GM12873 (cell line): ENCODE measurements at regions not wholly inside any gene's neighbourhood (a gene's known extent, or its start where the extent isn't known, plus 50 kb on each side); places are given as distances from the start of the nearest gene placed in this dataset.

Experiments
- TF ChIP-seq, protein P1 (sequence below): IDR thresholded peaks from 2 replicates; pipeline ENCODE4 v1.5.1; 2012; ENCODE audit warnings: low read depth, mild to moderate bottlenecking, moderate library complexity, low read length, control low read depth; ENCODE audit not compliant: insufficient read depth; ENCODE audit errors: missing control alignments

DNA sequence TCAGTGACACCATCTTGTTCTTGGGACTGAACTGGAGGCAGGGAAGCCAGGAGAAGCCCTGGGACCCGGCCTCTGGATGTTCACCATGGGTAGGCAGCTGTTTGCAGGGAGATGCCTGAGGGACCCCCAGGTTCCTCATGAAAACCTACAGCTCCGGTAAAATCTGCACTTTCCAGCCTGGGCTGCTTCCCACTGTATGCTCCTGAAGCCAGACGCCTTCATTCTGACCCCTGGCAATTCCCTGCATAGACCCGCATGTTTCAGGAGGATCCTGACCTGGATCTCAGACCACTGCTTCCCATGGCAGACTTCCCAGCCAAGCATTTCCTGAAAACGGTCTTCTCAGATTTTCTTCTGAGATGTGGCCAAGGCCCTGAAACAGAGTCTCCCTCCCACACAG lies 306.7 kb downstream of the PREX1 start:
- TF ChIP-seq, protein P1, sequence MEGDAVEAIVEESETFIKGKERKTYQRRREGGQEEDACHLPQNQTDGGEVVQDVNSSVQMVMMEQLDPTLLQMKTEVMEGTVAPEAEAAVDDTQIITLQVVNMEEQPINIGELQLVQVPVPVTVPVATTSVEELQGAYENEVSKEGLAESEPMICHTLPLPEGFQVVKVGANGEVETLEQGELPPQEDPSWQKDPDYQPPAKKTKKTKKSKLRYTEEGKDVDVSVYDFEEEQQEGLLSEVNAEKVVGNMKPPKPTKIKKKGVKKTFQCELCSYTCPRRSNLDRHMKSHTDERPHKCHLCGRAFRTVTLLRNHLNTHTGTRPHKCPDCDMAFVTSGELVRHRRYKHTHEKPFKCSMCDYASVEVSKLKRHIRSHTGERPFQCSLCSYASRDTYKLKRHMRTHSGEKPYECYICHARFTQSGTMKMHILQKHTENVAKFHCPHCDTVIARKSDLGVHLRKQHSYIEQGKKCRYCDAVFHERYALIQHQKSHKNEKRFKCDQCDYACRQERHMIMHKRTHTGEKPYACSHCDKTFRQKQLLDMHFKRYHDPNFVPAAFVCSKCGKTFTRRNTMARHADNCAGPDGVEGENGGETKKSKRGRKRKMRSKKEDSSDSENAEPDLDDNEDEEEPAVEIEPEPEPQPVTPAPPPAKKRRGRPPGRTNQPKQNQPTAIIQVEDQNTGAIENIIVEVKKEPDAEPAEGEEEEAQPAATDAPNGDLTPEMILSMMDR: no peak

DNA sequence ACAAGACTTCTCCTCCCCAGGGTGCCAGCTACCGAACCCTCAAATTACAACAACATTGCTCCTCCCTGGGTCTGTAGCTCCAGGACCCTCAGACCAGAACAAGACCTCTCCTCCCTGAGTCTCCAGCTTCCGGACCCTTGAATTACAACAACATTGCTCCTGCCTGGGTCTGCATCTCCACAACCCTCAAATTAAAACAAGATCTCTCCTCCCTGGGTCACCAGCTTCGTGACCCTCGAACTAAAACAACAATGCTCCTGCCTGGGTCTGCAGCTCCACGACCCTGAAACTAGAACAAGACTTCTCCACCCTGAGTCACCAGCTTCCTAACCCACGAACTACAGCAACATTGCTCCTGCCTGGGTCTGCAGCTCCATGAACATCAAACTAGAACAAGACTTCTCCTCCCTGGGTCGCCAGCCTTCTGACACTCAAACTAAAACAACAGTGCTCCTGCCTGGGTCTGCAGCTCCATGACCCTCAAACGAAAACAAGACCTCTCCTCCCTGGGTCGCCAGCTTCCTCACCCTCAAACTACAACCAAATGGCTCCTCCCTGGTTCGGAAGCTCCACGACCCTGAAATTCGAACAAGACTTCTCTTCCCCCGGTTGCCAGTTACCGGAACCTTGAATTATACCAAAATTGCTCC lies 324.5 kb downstream of the PREX1 start:
- TF ChIP-seq, protein P1: no peak

DNA sequence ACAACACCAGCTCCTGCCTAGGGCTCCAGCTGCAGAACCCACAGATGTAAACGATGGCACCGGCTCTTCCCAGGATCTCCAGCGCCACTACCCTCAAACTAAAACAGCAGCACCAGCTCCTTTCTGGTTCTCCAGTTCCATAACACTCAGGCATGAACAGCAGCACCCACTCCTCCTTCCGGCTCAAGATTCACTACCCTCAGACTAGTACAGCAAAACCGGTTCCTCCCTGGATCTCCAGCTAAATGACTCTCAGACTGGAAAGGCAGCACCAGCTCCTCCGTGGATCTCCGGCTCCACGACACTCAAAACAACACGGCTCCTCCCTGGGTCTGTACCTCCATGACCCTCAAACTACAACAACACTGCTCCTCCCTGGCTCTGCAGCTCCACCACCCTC lies 325.0 kb downstream of the PREX1 start:
- TF ChIP-seq, protein P1: no peak

DNA sequence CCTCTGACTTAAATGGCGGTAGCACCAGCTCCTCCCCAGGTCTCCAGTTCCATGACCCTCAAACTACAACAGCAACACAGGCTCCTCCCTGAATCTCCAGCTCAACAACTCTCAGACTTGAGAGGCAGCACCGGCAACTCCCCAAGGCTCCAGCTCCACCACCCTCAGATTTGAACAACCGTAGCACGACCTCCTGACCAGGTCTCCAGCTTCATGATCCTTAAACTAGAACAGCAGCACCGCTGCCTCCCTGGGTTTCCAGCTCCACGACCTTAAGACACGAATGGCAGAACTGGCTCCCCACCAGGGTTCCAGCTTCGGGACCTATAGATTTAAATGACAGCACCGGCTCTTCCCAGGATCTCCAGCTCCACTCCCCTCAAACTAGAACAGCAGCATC lies 325.8 kb downstream of the PREX1 start:
- TF ChIP-seq, protein P1: no peak

DNA sequence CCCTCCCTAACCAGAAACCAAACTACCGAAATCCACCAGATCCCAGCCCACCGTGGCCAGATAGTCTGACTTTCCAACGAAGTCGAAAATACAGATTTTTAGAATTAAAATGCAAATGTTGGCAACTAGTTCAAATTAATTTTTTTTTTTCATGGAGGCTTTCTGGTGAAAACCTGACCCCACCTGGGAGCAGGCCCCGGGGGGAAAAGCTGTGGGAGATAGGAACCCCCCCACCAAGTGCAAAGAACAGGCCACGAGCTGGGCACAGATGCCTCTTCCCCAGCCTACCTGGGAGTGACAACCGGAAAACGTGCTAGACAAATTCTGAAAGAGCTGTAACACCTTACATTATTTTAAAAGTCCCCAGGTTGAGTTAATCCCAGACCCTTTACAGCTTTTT lies 333.8 kb downstream of the PREX1 start:
- TF ChIP-seq, protein P1: no peak

DNA sequence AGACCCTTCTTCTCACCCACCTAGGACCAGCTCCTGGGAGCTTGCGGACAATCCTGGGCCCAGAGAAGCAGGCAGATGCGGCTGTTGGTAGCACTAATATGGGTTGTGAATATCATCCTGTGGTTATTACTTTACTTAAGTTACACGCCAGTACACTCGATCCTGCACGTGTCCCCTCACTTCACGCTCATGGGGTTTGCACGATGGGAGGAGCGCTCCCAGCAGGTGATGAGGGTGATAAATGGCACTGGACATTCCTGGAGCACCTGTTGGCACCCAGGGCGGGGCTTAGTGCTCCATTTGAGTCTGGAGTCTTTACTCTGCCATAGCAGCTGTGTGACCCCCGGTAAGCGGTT lies 335.1 kb downstream of the PREX1 start:
- TF ChIP-seq, protein P1: no peak

DNA sequence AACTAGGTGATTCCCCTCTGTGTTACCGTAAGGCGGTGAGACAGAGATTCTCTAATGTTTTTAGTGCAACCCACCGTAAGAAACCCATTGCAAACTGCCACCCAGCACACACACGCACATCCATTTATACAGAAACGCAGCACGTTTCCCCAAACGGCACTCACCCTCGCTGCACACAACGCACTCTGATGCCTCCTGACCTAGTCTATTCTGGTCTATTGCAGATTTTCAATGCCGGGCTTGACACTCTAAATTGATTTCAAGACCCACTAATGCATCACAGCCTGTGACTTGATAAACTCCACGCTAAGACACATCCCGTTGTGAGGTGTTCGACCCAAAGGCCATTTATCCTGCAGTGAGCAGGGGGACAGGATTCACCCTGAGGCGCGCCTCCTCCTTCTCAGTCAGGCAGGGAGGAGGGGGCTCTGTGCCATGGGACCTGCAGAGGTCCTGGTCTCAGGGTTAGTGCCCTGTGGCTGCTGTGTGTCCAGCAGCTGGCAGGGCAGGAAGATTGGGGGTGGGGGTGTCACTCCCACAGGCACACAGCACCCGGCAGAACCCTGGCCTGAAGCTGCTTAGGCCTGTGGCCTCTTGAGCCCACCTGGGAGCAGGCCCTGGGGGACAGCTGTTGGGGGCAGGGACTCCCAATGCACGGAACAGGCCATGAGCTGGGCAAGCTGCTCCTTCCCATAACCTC lies 335.6 kb downstream of the PREX1 start:
- TF ChIP-seq, protein P1: no peak
